Left lung (tissue), 4 donors: ENCODE measurements at regions not wholly inside any gene's neighbourhood (a gene's known extent, or its start where the extent isn't known, plus 50 kb on each side); places are given as distances from the start of the nearest gene placed in this dataset.
"Not testable (repeated sequence)": the region's sequence is repeated elsewhere in the genome, so short reads cannot be mapped to it uniquely, and the experiment has no call there.

ENCODE experiments used
- ATAC-seq: fragments of 200-7000 bp; cut with Tn5 transposase; one replicate; pipeline ENCODE4 v1.9.1; 2020; ENCODE audit warnings: moderate library complexity
- DNase-seq, 4 donors: peaks; one replicate each; pipeline ENCODE4 v3.0.0-alpha.2; 2013 to 2020
- H3K27ac ChIP-seq, 2 donors: fragments of 200-600 bp; sonication (generic) in 1 of 2; one replicate each; pipeline versions ENCODE4 v1.5.0 to v1.8.0; 2020 to 2021
- H3K27me3 ChIP-seq, 2 donors: fragments of 200-600 bp; sonication (generic) in 1 of 2; one replicate each; pipeline versions ENCODE4 v1.5.0 to v1.8.0; 2020 to 2021
- H3K36me3 ChIP-seq, 2 donors: fragments of 200-600 bp; sonication (generic) in 1 of 2; one replicate each; pipeline versions ENCODE4 v1.5.0 to v1.8.0; 2020 to 2021
- H3K4me1 ChIP-seq, 2 donors: fragments of 200-600 bp; one replicate each; pipeline ENCODE4 v1.8.0; 2021
- H3K4me3 ChIP-seq, 2 donors: fragments of 200-600 bp; sonication (generic) in 1 of 2; one replicate each; pipeline versions ENCODE4 v1.5.0 to v1.8.0; 2020 to 2021; ENCODE audit warnings: mild to moderate bottlenecking in 1 of 2
- H3K9me3 ChIP-seq, 2 donors: fragments of 200-600 bp; sonication (generic) in 1 of 2; one replicate each; pipeline versions ENCODE4 v1.5.0 to v1.8.0; 2020 to 2021
- intact Hi-C, 2 donors: fragments of 100-400 bp; cut with DNase I; formaldehyde crosslinking; loops; one replicate each; pipeline versions ENCODE4 v1.11.2 to v1.14.2; 2022
- TF ChIP-seq, protein P1 (sequence below), 2 donors: fragments of 200-600 bp; sonication (generic) in 1 of 2; IDR thresholded peaks; one replicate each; pipeline versions ENCODE4 v1.5.0 to v1.8.0; 2021; ENCODE audit warnings: antibody characterized with exemption in 2 of 2
- donor health status: DM: no; HTN: yes; CAD: no.
- donor health status: DM: no; HTN: no; CAD: no.

GRCh38 chr12:46698003-46698402, 127.8 kb downstream of the SLC38A4 start:
- H3K9me3 ChIP-seq, result peaks cover 0 to 13% of the 10 kb centered on the region in 2 donors
- H3K4me3 ChIP-seq, result no peak overlapping the region
- DNase-seq, result no peak
- H3K4me1 ChIP-seq, result no peaks in the 10 kb centered on the region
- H3K27me3 ChIP-seq, result no peaks in the 10 kb centered on the region
- H3K27ac ChIP-seq, result no peak overlapping the region
- intact Hi-C loops, result no loop called here
- no peaks in the 10 kb centered on the region for H3K36me3 ChIP-seq
- TF ChIP-seq, protein P1, sequence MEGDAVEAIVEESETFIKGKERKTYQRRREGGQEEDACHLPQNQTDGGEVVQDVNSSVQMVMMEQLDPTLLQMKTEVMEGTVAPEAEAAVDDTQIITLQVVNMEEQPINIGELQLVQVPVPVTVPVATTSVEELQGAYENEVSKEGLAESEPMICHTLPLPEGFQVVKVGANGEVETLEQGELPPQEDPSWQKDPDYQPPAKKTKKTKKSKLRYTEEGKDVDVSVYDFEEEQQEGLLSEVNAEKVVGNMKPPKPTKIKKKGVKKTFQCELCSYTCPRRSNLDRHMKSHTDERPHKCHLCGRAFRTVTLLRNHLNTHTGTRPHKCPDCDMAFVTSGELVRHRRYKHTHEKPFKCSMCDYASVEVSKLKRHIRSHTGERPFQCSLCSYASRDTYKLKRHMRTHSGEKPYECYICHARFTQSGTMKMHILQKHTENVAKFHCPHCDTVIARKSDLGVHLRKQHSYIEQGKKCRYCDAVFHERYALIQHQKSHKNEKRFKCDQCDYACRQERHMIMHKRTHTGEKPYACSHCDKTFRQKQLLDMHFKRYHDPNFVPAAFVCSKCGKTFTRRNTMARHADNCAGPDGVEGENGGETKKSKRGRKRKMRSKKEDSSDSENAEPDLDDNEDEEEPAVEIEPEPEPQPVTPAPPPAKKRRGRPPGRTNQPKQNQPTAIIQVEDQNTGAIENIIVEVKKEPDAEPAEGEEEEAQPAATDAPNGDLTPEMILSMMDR (IDR thresholded peaks at IDR 0.05), result no peak
- ATAC-seq, result no peak

GRCh38 chr12:46693518-46693917, 132.3 kb downstream of the SLC38A4 start:
- no peak overlapping the region for H3K4me3 ChIP-seq
- no peak overlapping the region for H3K27ac ChIP-seq
- H3K27me3 ChIP-seq, result no peaks in the 10 kb centered on the region
- DNase-seq (no peak), ATAC-seq (no peak)
- H3K9me3 ChIP-seq, result peaks cover 0 to 13% of the 10 kb centered on the region in 2 donors
- intact Hi-C loops, result no loop called here
- H3K36me3 ChIP-seq, result no peaks in the 10 kb centered on the region
- TF ChIP-seq, protein P1 (IDR thresholded peaks at IDR 0.05), result no peak
- no peaks in the 10 kb centered on the region for H3K4me1 ChIP-seq

GRCh38 chr12:46693034-46693433, 132.8 kb downstream of the SLC38A4 start:
- peaks cover 0 to 11% of the 10 kb centered on the region in 2 donors for H3K9me3 ChIP-seq
- no peaks in the 10 kb centered on the region for H3K36me3 ChIP-seq
- intact Hi-C loops, result no loop called here
- ATAC-seq (no peak), DNase-seq (no peak)
- TF ChIP-seq, protein P1 (IDR thresholded peaks at IDR 0.05), result no peak
- H3K27ac ChIP-seq, result no peak overlapping the region
- H3K27me3 ChIP-seq, result no peaks in the 10 kb centered on the region
- no peak overlapping the region for H3K4me3 ChIP-seq
- no peaks in the 10 kb centered on the region for H3K4me1 ChIP-seq

GRCh38 chr12:46692606-46693005, 133.2 kb downstream of the SLC38A4 start:
- H3K27me3 ChIP-seq, result no peaks in the 10 kb centered on the region
- intact Hi-C loops, result no loop called here
- peaks cover 0 to 6% of the 10 kb centered on the region in 2 donors for H3K9me3 ChIP-seq
- DNase-seq (no peak), ATAC-seq (no peak)
- no peak overlapping the region for H3K4me3 ChIP-seq
- TF ChIP-seq, protein P1 (IDR thresholded peaks at IDR 0.05), result no peak
- H3K4me1 ChIP-seq, result no peaks in the 10 kb centered on the region
- H3K27ac ChIP-seq, result no peak overlapping the region
- no peaks in the 10 kb centered on the region for H3K36me3 ChIP-seq

DNA sequence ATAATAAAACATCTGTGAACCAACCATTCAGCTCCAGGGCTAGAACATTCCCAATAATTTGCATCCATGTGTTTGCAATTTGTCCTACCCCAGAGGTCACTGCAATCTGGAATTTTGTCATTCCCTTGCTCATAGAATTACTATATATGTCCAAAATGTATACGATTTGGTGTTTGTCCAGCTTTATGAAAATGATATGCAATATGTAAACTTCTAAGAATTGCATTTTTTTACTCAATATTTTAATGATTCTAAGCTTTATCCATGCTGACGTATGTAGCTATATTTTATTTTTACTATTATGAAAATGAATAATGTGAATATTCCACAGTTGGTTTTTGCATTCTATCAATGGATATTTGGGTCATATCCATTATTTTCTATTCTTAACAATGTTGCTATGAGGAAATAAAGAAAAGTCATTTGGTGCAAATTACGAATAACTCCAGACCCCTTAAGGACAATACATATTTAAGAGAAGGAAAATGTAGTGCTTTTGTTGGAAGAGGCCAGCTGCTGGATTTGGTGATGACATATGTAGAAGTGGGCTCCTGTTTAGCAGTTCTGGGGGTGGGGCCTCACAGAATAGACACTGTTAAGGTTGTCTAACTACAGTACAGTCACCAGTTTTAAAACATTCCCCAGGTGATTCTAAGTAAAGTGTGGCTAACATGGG, 139.4 kb downstream of the SLC38A4 start:
- Histone ChIP-seq H3K9me3 (peaks cover 0 to 5% of the 10 kb centered on the region in 2 donors), H3K27ac (no peak overlapping the region), H3K4me1 (no peaks in the 10 kb centered on the region), H3K27me3 (no peaks in the 10 kb centered on the region), H3K4me3 (no peak overlapping the region), H3K36me3 (no peaks in the 10 kb centered on the region)
- ATAC-seq (no peak), DNase-seq (no peak)
- intact Hi-C loops, result loop anchor here in 1 of 2 donors (10.0 kb wide), 1 partner anchor 248 kb away; no protein-coding TSS in a partner anchor
- TF ChIP-seq, protein P1 (IDR thresholded peaks at IDR 0.05), result no peak

- H3K4me1 ChIP-seq, H3K9me3 ChIP-seq, H3K4me3 ChIP-seq, DNase-seq, H3K36me3 ChIP-seq, H3K27ac ChIP-seq, ATAC-seq, H3K27me3 ChIP-seq: not testable (repeated sequence)
- intact Hi-C loops, result loop anchor here in 1 of 2 donors (10.0 kb wide), 1 partner anchor 251 kb away; no protein-coding TSS in a partner anchor
Measured at GRCh38 chr12:46684243-46684642, 141.6 kb downstream of the SLC38A4 start.
